ENCODE measurements at regions not wholly inside any gene's neighbourhood (a gene's known extent, or its start where the extent isn't known, plus 50 kb on each side); places are given as distances from the start of the nearest gene placed in this dataset.

GRCh38 chr15:72873379-72874233 is 90.0 kb upstream of the ADPGK start:
- FAIRE-seq (no peak), DNase-seq (ENCODE audit: low spot score in 2 of 2) (no peak)

- FAIRE-seq (no peak), DNase-seq (ENCODE audit: low spot score in 2 of 2) (no peak)
These were observed 88.7 kb upstream of the ADPGK start for GRCh38 chr15:72872066-72872845.

GRCh38 chr15:72866866-72867616 is 83.5 kb upstream of the ADPGK start:
- DNase-seq (ENCODE audit: low spot score in 2 of 2) (no peak), FAIRE-seq (no peak)

GRCh38 chr15:72866182-72866581 is 82.6 kb upstream of the ADPGK start:
- DNase-seq (ENCODE audit: low spot score in 2 of 2) (no peak), FAIRE-seq (no peak)

- DNase-seq (ENCODE audit: low spot score in 2 of 2) (no peak), FAIRE-seq (no peak)
These were observed 81.9 kb upstream of the ADPGK start for GRCh38 chr15:72865486-72865885.

GRCh38 chr15:72864681-72865080 is 81.1 kb upstream of the ADPGK start:
- DNase-seq (ENCODE audit: low spot score in 2 of 2) (no peak), FAIRE-seq (no peak)

- FAIRE-seq (no peak), DNase-seq (ENCODE audit: low spot score in 2 of 2) (no peak)
These were observed 77.9 kb upstream of the ADPGK start for GRCh38 chr15:72861354-72861910.

GRCh38 chr15:72859757-72860145 is 76.2 kb upstream of the ADPGK start:
- FAIRE-seq (no peak), DNase-seq (ENCODE audit: low spot score in 2 of 2) (no peak)

GRCh38 chr15:72859017-72859756 is 75.6 kb upstream of the ADPGK start:
- DNase-seq (ENCODE audit: low spot score in 2 of 2) (peak; percentile 4 to 20), FAIRE-seq (no peak)

- no peak for DNase-seq (ENCODE audit: low spot score in 2 of 2)
- FAIRE-seq: no peak
These were observed 74.6 kb upstream of the ADPGK start for GRCh38 chr15:72858205-72858604.

GRCh38 chr15:72857331-72858063 is 73.9 kb upstream of the ADPGK start:
- FAIRE-seq (no peak), DNase-seq (ENCODE audit: low spot score in 2 of 2) (no peak)

- FAIRE-seq: no peak
- no peak for DNase-seq (ENCODE audit: low spot score in 2 of 2)
These were observed 73.0 kb upstream of the ADPGK start for GRCh38 chr15:72856549-72857040.

GRCh38 chr15:72855791-72856190 is 72.2 kb upstream of the ADPGK start:
- FAIRE-seq: no peak

GRCh38 chr15:72852273-72852672 is 68.7 kb upstream of the ADPGK start:
- DNase-seq (ENCODE audit: low spot score in 2 of 2) (peak in 1 of 2 donors; percentile 14), FAIRE-seq (no peak)

More at GRCh38 chr15:72855791-72856190, 72.2 kb upstream of the ADPGK start:
- DNase-seq (ENCODE audit: low spot score in 2 of 2): no peak

- FAIRE-seq (no peak), DNase-seq (ENCODE audit: low spot score in 2 of 2) (no peak)
These were observed 68.0 kb upstream of the ADPGK start for GRCh38 chr15:72851586-72851985.

- no peak for FAIRE-seq
These were observed 67.3 kb upstream of the ADPGK start for GRCh38 chr15:72850833-72851232.

GRCh38 chr15:72847806-72848205 is 64.2 kb upstream of the ADPGK start:
- DNase-seq (ENCODE audit: low spot score in 2 of 2) (no peak), FAIRE-seq (no peak)

More at GRCh38 chr15:72850833-72851232, 67.3 kb upstream of the ADPGK start:
- no peak for DNase-seq (ENCODE audit: low spot score in 2 of 2)

- FAIRE-seq (no peak), DNase-seq (ENCODE audit: low spot score in 2 of 2) (no peak)
These were observed 63.5 kb upstream of the ADPGK start for GRCh38 chr15:72847033-72847432.

- FAIRE-seq: no peak
- no peak for DNase-seq (ENCODE audit: low spot score in 2 of 2)
These were observed 62.4 kb upstream of the ADPGK start for GRCh38 chr15:72845981-72846383.

Data from frontal cortex (tissue), 3 donors.